ENCODE measurements at regions not wholly inside any gene's neighbourhood (a gene's known extent, or its start where the extent isn't known, plus 50 kb on each side); places are given as distances from the start of the nearest gene placed in this dataset.

DNA sequence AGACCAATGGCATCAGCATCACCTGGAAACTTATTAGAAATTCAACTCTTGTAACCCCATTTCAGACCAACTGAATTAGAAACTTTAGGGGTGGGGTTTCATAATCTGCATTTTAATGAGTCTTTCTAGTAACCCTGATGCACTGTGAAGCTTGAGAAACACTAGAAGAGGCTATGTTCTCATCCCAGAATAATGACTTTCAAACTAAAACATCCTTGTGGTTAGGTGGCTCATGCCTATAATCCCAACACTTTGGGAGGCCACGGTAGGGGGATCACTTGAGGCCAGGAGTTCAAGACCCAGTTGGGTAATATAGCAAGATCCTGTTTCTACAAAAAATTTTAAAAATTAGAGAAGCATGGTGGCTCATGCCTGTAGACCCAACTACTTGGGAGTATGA, 402.4 kb downstream of the DLEU7 start:
- DNase-seq (no peak), ATAC-seq (no peak)
- WGBS, 4 donors = 83 to 94% (median 91%) methylated on average over 1 of the region's 1 CpG
- no peak overlapping the region for H3K27ac ChIP-seq
- intact Hi-C loops (cut with DNase I) = no loop called here
- TF ChIP-seq, protein P1, sequence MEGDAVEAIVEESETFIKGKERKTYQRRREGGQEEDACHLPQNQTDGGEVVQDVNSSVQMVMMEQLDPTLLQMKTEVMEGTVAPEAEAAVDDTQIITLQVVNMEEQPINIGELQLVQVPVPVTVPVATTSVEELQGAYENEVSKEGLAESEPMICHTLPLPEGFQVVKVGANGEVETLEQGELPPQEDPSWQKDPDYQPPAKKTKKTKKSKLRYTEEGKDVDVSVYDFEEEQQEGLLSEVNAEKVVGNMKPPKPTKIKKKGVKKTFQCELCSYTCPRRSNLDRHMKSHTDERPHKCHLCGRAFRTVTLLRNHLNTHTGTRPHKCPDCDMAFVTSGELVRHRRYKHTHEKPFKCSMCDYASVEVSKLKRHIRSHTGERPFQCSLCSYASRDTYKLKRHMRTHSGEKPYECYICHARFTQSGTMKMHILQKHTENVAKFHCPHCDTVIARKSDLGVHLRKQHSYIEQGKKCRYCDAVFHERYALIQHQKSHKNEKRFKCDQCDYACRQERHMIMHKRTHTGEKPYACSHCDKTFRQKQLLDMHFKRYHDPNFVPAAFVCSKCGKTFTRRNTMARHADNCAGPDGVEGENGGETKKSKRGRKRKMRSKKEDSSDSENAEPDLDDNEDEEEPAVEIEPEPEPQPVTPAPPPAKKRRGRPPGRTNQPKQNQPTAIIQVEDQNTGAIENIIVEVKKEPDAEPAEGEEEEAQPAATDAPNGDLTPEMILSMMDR (IDR thresholded peaks at IDR 0.05) = no peak
- no peak for TF ChIP-seq POLR2A (IDR thresholded peaks at IDR 0.05)
- peaks cover 0 to 5% (median 0%) of the 10 kb centered on the region in 12 donors for H3K4me1 ChIP-seq
- H3K36me3 ChIP-seq = no peaks in the 10 kb centered on the region
- H3K9me3 ChIP-seq = no peaks in the 10 kb centered on the region
- no peak overlapping the region for H3K4me3 ChIP-seq
- H3K27me3 ChIP-seq = no peaks in the 10 kb centered on the region

DNA sequence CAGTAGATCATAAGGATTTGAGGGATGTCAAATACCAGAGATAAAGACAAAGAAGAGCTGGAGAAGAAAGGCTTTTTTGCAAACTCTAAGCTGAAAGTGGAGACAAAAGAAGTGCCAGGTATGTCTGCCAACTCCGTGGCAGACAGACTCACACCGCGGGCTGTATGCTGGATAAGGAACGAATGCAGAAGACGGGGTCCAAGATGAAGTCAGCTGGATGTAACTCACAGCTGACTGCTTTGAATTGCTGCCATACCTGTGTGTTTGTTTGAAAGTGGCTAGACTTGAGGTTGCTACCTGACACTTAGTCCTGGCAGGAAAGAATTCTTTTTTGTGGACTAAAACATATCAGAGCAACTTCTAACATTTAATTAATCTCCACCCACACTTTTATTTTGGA, 398.8 kb downstream of the DLEU7 start:
- intact Hi-C loops (cut with DNase I) = no loop called here
- no peak for DNase-seq
- Histone ChIP-seq H3K36me3 (no peaks in the 10 kb centered on the region), H3K27ac (no peak overlapping the region), H3K9me3 (no peaks in the 10 kb centered on the region), H3K27me3 (no peaks in the 10 kb centered on the region), H3K4me3 (no peak overlapping the region), H3K4me1 (peaks cover 0 to 12% (median 2%) of the 10 kb centered on the region in 12 donors)
- TF ChIP-seq POLR2A (IDR thresholded peaks at IDR 0.05) = no peak
- TF ChIP-seq, protein P1 (IDR thresholded peaks at IDR 0.05) = no peak
- ATAC-seq = no peak
- WGBS, 4 donors = 32 to 57% (median 47%) methylated on average over 5 of the region's 5 CpGs

DNA sequence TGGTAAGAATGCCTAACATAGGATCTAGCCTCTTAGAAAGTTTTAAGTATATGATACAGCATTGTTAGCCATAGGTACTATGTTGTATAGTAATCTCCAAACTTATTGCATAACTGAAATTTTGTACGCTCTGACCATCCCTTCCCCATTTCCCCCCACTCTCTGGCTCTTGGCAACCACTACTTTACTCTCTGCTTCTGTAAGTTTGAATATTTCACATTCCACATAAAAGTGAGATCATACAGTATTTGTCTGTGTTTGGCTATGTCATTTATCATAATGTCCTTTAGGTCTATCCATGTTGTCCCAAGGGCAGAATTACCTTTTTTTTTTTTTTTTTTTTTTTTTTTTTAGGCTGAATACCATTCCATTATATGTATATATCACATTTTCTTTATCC, 396.9 kb downstream of the DLEU7 start:
- Histone ChIP-seq H3K4me1 (peaks cover 0 to 22% (median 2%) of the 10 kb centered on the region in 12 donors), H3K36me3 (no peaks in the 10 kb centered on the region), H3K27ac (no peak overlapping the region), H3K9me3 (no peaks in the 10 kb centered on the region), H3K4me3 (no peak overlapping the region), H3K27me3 (no peaks in the 10 kb centered on the region)
- TF ChIP-seq, protein P1 (IDR thresholded peaks at IDR 0.05) = no peak
- no peak for TF ChIP-seq POLR2A (IDR thresholded peaks at IDR 0.05)
- 81 to 94% (median 92%) methylated on average over 1 of the region's 1 CpG for WGBS, 4 donors
- intact Hi-C loops (cut with DNase I) = no loop called here
- no peak for ATAC-seq
- no peak for DNase-seq

DNA sequence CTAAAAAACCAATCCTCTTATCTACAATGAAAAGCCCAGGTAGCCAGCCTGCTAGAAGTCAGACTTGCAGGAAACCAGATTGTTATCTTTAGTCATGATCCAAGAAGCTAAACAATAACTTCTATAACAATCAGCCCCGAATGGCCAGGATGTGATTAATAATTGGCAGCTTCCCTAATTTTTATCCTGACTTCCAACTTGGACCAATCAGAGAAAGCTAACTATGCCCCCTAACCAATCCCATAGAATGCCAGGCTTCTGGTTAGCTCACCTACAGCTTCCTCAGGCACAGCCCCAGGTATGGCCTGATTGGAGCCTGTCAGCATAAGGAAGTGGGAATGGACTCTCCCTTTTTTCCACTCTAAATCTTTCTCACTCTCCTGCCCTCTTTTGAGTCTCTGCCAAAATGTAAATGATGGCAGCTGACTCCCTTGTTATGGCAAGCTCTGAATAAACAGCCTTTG, 394.9 kb downstream of the DLEU7 start:
- H3K4me1 ChIP-seq = peaks cover 0 to 37% (median 13%) of the 10 kb centered on the region in 12 donors
- intact Hi-C loops (cut with DNase I) = no loop called here
- H3K27me3 ChIP-seq = no peaks in the 10 kb centered on the region
- peak overlapping the region in 8 of 12 donors; percentile 21 to 54 (median 45) for H3K27ac ChIP-seq
- peak in 2 of 4 donors; percentile 31 to 79 for ATAC-seq
- no peaks in the 10 kb centered on the region for H3K9me3 ChIP-seq
- no peak for TF ChIP-seq POLR2A (IDR thresholded peaks at IDR 0.05)
- TF ChIP-seq, protein P1 (IDR thresholded peaks at IDR 0.05) = no peak
- DNase-seq = no peak
- no peak overlapping the region for H3K4me3 ChIP-seq
- no peaks in the 10 kb centered on the region for H3K36me3 ChIP-seq
- 42 to 74% (median 66%) methylated on average over 1 of the region's 1 CpG for WGBS, 4 donors

Measured in heart left ventricle (tissue), 16 donors.